ENCODE measurements at regions not wholly inside any gene's neighbourhood (a gene's known extent, or its start where the extent isn't known, plus 50 kb on each side); places are given as distances from the start of the nearest gene placed in this dataset.

- intact Hi-C loops (cut with DNase I) = no loop called here
- H3K4me1 ChIP-seq (ENCODE audit: insufficient read depth) = no peaks in the 10 kb centered on the region
Observed at GRCh38 chr20:40634891-40635290, 54.1 kb downstream of the MAFB start.

DNA sequence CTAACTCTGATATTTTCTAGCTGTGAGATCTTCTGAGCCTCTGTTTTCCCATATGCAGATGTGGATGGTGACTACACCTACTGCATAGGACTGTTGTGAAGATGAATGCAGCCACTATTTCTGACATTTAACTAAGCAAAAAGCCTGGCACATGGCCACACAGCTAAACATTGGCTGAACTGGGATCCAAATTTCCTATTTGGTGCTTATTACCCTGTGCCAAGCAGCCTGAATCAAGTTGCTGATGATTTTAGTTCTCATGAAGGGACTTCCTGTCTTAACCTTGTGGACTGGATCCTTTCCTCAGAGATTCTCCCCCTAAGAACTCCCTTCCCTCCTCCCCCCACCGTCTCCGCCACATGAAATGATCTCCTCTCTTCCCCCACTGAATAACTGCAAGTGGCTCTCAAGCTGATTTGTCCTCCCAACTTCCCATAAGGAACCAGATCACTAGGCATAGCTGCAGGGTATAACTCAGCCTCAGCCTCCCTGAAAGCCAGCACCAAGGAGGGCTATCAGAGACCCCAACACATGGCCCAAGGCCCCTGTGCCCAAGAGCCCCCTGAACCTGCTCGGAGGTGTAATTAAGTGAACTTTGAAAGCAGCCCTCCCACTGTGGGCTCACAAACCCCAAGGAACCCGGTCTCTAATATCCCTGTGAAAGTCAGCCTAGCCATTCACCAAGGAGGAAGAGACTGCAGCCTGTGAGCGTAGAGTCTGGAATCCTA is 55.7 kb downstream of the MAFB start:
- no peak overlapping the region for H3K4me3 ChIP-seq
- no peak for DNase-seq
- 66 to 85% (median 74%) methylated on average over 5 of the region's 5 CpGs for WGBS, 3 donors
- TF ChIP-seq, protein P1, sequence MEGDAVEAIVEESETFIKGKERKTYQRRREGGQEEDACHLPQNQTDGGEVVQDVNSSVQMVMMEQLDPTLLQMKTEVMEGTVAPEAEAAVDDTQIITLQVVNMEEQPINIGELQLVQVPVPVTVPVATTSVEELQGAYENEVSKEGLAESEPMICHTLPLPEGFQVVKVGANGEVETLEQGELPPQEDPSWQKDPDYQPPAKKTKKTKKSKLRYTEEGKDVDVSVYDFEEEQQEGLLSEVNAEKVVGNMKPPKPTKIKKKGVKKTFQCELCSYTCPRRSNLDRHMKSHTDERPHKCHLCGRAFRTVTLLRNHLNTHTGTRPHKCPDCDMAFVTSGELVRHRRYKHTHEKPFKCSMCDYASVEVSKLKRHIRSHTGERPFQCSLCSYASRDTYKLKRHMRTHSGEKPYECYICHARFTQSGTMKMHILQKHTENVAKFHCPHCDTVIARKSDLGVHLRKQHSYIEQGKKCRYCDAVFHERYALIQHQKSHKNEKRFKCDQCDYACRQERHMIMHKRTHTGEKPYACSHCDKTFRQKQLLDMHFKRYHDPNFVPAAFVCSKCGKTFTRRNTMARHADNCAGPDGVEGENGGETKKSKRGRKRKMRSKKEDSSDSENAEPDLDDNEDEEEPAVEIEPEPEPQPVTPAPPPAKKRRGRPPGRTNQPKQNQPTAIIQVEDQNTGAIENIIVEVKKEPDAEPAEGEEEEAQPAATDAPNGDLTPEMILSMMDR (IDR thresholded peaks at IDR 0.05) = no peak
- TF ChIP-seq POLR2A (IDR thresholded peaks at IDR 0.05) = no peak
- no peak for TF ChIP-seq EP300 (IDR thresholded peaks at IDR 0.05)
- intact Hi-C loops (cut with DNase I) = no loop called here
- H3K4me1 ChIP-seq (ENCODE audit: insufficient read depth) = no peaks in the 10 kb centered on the region
- no peaks in the 10 kb centered on the region for H3K9me3 ChIP-seq
- no peaks in the 10 kb centered on the region for H3K27me3 ChIP-seq
- H3K36me3 ChIP-seq = no peaks in the 10 kb centered on the region
- no peak overlapping the region for H3K27ac ChIP-seq

More at GRCh38 chr20:40634891-40635290, 54.1 kb downstream of the MAFB start:
- Histone ChIP-seq H3K27ac (no peak overlapping the region), H3K9me3 (no peaks in the 10 kb centered on the region), H3K4me3 (no peak overlapping the region), H3K36me3 (no peaks in the 10 kb centered on the region), H3K27me3 (no peaks in the 10 kb centered on the region)
- no peak for DNase-seq
- TF ChIP-seq EP300 (IDR thresholded peaks at IDR 0.05) (no peak), POLR2A (IDR thresholded peaks at IDR 0.05) (no peak)
- TF ChIP-seq, protein P1 (IDR thresholded peaks at IDR 0.05) = no peak
- WGBS, 3 donors = 68 to 82% (median 71%) methylated on average over 3 of the region's 3 CpGs

- intact Hi-C loops (cut with DNase I) = no loop called here
- DNase-seq = no peak
- no peaks in the 10 kb centered on the region for H3K9me3 ChIP-seq
- 77 to 82% (median 77%) methylated on average over 10 of the region's 10 CpGs for WGBS, 3 donors
- H3K4me1 ChIP-seq (ENCODE audit: insufficient read depth) = no peaks in the 10 kb centered on the region
- no peak overlapping the region for H3K4me3 ChIP-seq
- TF ChIP-seq POLR2A (IDR thresholded peaks at IDR 0.05) = no peak
- no peak for TF ChIP-seq EP300 (IDR thresholded peaks at IDR 0.05)
- TF ChIP-seq, protein P1 (IDR thresholded peaks at IDR 0.05) = no peak
- no peak overlapping the region for H3K27ac ChIP-seq
- H3K36me3 ChIP-seq = no peaks in the 10 kb centered on the region
- no peaks in the 10 kb centered on the region for H3K27me3 ChIP-seq
Observed at GRCh38 chr20:40632346-40632976, 56.6 kb downstream of the MAFB start.

DNA sequence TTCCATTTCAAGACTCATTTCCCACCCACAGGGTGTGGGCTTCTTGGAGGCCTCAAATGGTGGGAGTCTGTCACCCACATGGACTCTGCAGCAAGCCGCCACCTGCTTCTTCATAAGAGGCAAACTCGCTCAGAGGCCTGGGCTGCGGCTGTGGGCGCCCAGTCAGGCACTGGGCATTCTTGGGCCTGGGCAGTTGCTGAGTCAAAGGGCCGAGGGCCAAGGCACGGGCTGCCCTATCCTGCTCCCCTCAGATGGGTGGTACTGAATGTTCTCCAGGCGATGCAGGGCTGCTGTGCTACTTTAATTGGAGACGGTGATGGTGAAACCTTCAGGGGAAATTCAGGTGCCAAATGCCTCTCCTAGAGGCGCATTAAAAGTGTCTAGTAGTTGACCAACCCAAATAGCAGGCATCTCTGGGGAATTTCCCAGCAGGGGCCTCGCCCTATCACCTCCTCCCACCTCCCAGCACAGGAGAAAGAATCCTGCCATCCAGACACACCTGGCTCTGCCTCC is 57.9 kb downstream of the MAFB start:
- no peak for DNase-seq
- Histone ChIP-seq H3K4me1 (ENCODE audit: insufficient read depth) (no peaks in the 10 kb centered on the region), H3K27me3 (no peaks in the 10 kb centered on the region), H3K27ac (no peak overlapping the region), H3K9me3 (no peaks in the 10 kb centered on the region), H3K4me3 (no peak overlapping the region), H3K36me3 (no peaks in the 10 kb centered on the region)
- 91% methylated on average over 10 of the region's 10 CpGs for WGBS, 3 donors
- intact Hi-C loops (cut with DNase I) = no loop called here
- TF ChIP-seq, protein P1 (IDR thresholded peaks at IDR 0.05) = no peak
- no peak for TF ChIP-seq POLR2A (IDR thresholded peaks at IDR 0.05)
- TF ChIP-seq EP300 (IDR thresholded peaks at IDR 0.05) = no peak

Data from ovary (tissue), 7 donors.